ENCODE measurements at regions not wholly inside any gene's neighbourhood (a gene's known extent, or its start where the extent isn't known, plus 50 kb on each side); places are given as distances from the start of the nearest gene placed in this dataset.

GRCh38 chr1:80018348-80018747 lies 1011.8 kb upstream of the ADGRL4 start (continued):
- TF ChIP-seq EP300 (IDR thresholded peaks at IDR 0.05; ENCODE audit: borderline replicate concordance in 1 of 2, low read depth in 2 of 2, low read length in 2 of 2) = no peak
- TF ChIP-seq GTF2F1 (IDR thresholded peaks at IDR 0.05; ENCODE audit: borderline replicate concordance, low read depth, low read length) = no peak
- no peak for TF ChIP-seq ZNF274 (IDR thresholded peaks at IDR 0.05; ENCODE audit: borderline replicate concordance, extremely low read depth, low read length)
- TF ChIP-seq, protein P1, sequence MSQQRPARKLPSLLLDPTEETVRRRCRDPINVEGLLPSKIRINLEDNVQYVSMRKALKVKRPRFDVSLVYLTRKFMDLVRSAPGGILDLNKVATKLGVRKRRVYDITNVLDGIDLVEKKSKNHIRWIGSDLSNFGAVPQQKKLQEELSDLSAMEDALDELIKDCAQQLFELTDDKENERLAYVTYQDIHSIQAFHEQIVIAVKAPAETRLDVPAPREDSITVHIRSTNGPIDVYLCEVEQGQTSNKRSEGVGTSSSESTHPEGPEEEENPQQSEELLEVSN (IDR thresholded peaks at IDR 0.05) = no peak
- no peak for TF ChIP-seq SP2 (IDR thresholded peaks at IDR 0.05; ENCODE audit: low read length)

Measured in H1 (cell line).